ENCODE measurements at regions not wholly inside any gene's neighbourhood (a gene's known extent, or its start where the extent isn't known, plus 50 kb on each side); places are given as distances from the start of the nearest gene placed in this dataset.

GRCh38 chr12:98399532-98399931 lies 115.9 kb upstream of the TMPO start:
- intact Hi-C loops (cut with micrococcal nuclease) = loop anchor here (5.0 to 10.0 kb wide), 2 partner anchors 1095 to 1412 kb away; no protein-coding TSS in a partner anchor
- Histone ChIP-seq H3K4me2 (replicated peaks; ENCODE audit: low read depth, low read length, poor library complexity, severe bottlenecking) (peak overlapping the region; percentile 40), H3K27me3 (replicated peaks in 1 of 4; ENCODE audit: control extremely low read depth in 1 of 4, control insufficient read depth in 3 of 4, insufficient read depth in 4 of 4, low read length in 3 of 4) (no peaks in the 10 kb centered on the region), H3K36me3 (replicated peaks in 1 of 2; ENCODE audit: control extremely low read depth in 1 of 2, control insufficient read depth in 1 of 2, extremely low read depth in 1 of 2, insufficient read depth in 2 of 2, low read length in 1 of 2) (no peaks in the 10 kb centered on the region), H3K4me1 (ENCODE audit: control insufficient read depth in 2 of 2, insufficient read depth in 2 of 2, low read length in 2 of 2) (peaks cover 13 to 23% of the 10 kb centered on the region in 2 donors), H4K20me1 (ENCODE audit: control insufficient read depth, insufficient read depth, low read length, poor library complexity, severe bottlenecking) (no peaks in the 10 kb centered on the region), H3K79me2 (ENCODE audit: control insufficient read depth, insufficient read depth, low read length) (no peaks in the 10 kb centered on the region), H2AFZ (ENCODE audit: insufficient read depth, low read depth, low read length, poor library complexity, severe bottlenecking) (peak overlapping the region; percentile 64), H3K9me3 (ENCODE audit: control extremely low read depth in 1 of 3, control insufficient read depth in 2 of 3, insufficient read depth in 1 of 3, low read length in 2 of 3) (no peaks in the 10 kb centered on the region), H3K27ac (ENCODE audit: low read length in 2 of 2) (no peak overlapping the region), H3K9ac (ENCODE audit: low read length) (no peak overlapping the region), H3K4me3 (ENCODE audit: control extremely low read depth in 1 of 5, extremely low read depth in 1 of 5, insufficient read depth in 1 of 5, low read depth in 2 of 5, low read length in 4 of 5) (peak overlapping the region in 1 of 5 experiments; percentile 27)
- no peak overlapping the region for H3K27ac Mint-ChIP-seq
- no peaks in the 10 kb centered on the region for H3K9me3 Mint-ChIP-seq (ENCODE audit: insufficient read depth)
- H3K27me3 Mint-ChIP-seq = no peaks in the 10 kb centered on the region
- TF ChIP-seq EZH2 (IDR thresholded peaks at IDR 0.05; ENCODE audit: borderline replicate concordance, insufficient read depth, low read depth, low read length, poor library complexity, severe bottlenecking) (no peak), CTCF (IDR thresholded peaks at IDR 0.05) (no peak)
- peak overlapping the region; percentile 51 for H3K4me3 Mint-ChIP-seq
- POLR2A ChIA-PET = no interaction called here
- peaks cover 33% of the 10 kb centered on the region for H3K4me1 Mint-ChIP-seq
- CTCF ChIA-PET = interaction anchor here (1.5 to 2.1 kb wide), 3 partner anchors 25 to 1821 kb away, joined by 3 to 6 read pairs (median 3); no protein-coding TSS in a partner anchor
- DNase-seq = no peak
- no peak for ATAC-seq (ENCODE audit: low read depth)
- WGBS (ENCODE audit: insufficient coverage) = 21% methylated on average over 5 of the region's 9 CpGs

GRCh38 chr12:98401427-98401826 lies 114.0 kb upstream of the TMPO start:
- H3K9ac ChIP-seq (ENCODE audit: low read length) = no peak overlapping the region
- H4K20me1 ChIP-seq (ENCODE audit: control insufficient read depth, insufficient read depth, low read length, poor library complexity, severe bottlenecking) = no peaks in the 10 kb centered on the region
- intact Hi-C loops (cut with micrococcal nuclease) = no loop called here
- H3K4me2 ChIP-seq (replicated peaks; ENCODE audit: low read depth, low read length, poor library complexity, severe bottlenecking) = no peak overlapping the region
- H3K27ac ChIP-seq (ENCODE audit: low read length in 2 of 2) = no peak overlapping the region
- H2AFZ ChIP-seq (ENCODE audit: insufficient read depth, low read depth, low read length, poor library complexity, severe bottlenecking) = no peak overlapping the region
- no peaks in the 10 kb centered on the region for H3K9me3 ChIP-seq (ENCODE audit: control extremely low read depth in 1 of 3, control insufficient read depth in 2 of 3, insufficient read depth in 1 of 3, low read length in 2 of 3)
- Mint-ChIP-seq H3K4me3 (no peak overlapping the region), H3K27me3 (no peaks in the 10 kb centered on the region), H3K4me1 (peaks cover 33% of the 10 kb centered on the region), H3K9me3 (ENCODE audit: insufficient read depth) (no peaks in the 10 kb centered on the region), H3K27ac (no peak overlapping the region)
- no peak for TF ChIP-seq EZH2 (IDR thresholded peaks at IDR 0.05; ENCODE audit: borderline replicate concordance, insufficient read depth, low read depth, low read length, poor library complexity, severe bottlenecking)
- TF ChIP-seq CTCF (IDR thresholded peaks at IDR 0.05) = no peak
- H3K79me2 ChIP-seq (ENCODE audit: control insufficient read depth, insufficient read depth, low read length) = no peaks in the 10 kb centered on the region
- WGBS (ENCODE audit: insufficient coverage) = 0% methylated on average over 2 of the region's 4 CpGs
- no peaks in the 10 kb centered on the region for H3K27me3 ChIP-seq (replicated peaks in 1 of 4; ENCODE audit: control extremely low read depth in 1 of 4, control insufficient read depth in 3 of 4, insufficient read depth in 4 of 4, low read length in 3 of 4)
- CTCF ChIA-PET = interaction anchor here (0.5 to 1.6 kb wide), 2 partner anchors 16 to 154 kb away, joined by 3 read pairs; no protein-coding TSS in a partner anchor
- H3K4me3 ChIP-seq (ENCODE audit: control extremely low read depth in 1 of 5, extremely low read depth in 1 of 5, insufficient read depth in 1 of 5, low read depth in 2 of 5, low read length in 4 of 5) = no peak overlapping the region
- H3K36me3 ChIP-seq (replicated peaks in 1 of 2; ENCODE audit: control extremely low read depth in 1 of 2, control insufficient read depth in 1 of 2, extremely low read depth in 1 of 2, insufficient read depth in 2 of 2, low read length in 1 of 2) = no peaks in the 10 kb centered on the region
- peaks cover 13 to 23% of the 10 kb centered on the region in 2 donors for H3K4me1 ChIP-seq (ENCODE audit: control insufficient read depth in 2 of 2, insufficient read depth in 2 of 2, low read length in 2 of 2)
- POLR2A ChIA-PET = no interaction called here
- no peak for ATAC-seq (ENCODE audit: low read depth)
- no peak for DNase-seq
